AG09319 (cell line): ENCODE measurements at regions not wholly inside any gene's neighbourhood (a gene's known extent, or its start where the extent isn't known, plus 50 kb on each side); places are given as distances from the start of the nearest gene placed in this dataset.

Experiments used
- DNase-seq: peaks from one replicate; pipeline ENCODE4 v3.0.0-alpha.2; 2010; ENCODE audit warnings: low read depth; ENCODE audit errors: extremely low read depth
- CTCF ChIP-seq: IDR thresholded peaks from 2 replicates; pipeline ENCODE4 v1.5.1; 2011; ENCODE audit warnings: low read depth, mild to moderate bottlenecking, inconsistent platforms, low read length, moderate library complexity

- no peak for DNase-seq
- no peak for TF ChIP-seq CTCF
These were observed 70.4 kb upstream of the SMNDC1 start for GRCh38 chr10:110375121-110375520.

- no peak for DNase-seq
- no peak for TF ChIP-seq CTCF
These were observed 71.5 kb upstream of the SMNDC1 start for GRCh38 chr10:110376021-110376766.

- DNase-seq: no peak
These were observed 72.0 kb upstream of the SMNDC1 start for GRCh38 chr10:110376767-110377160.

GRCh38 chr10:110378006-110378405, 73.3 kb upstream of the SMNDC1 start:
- no peak for TF ChIP-seq CTCF
- DNase-seq: no peak

More at GRCh38 chr10:110376767-110377160, 72.0 kb upstream of the SMNDC1 start:
- TF ChIP-seq CTCF: no peak

- no peak for DNase-seq
- TF ChIP-seq CTCF: no peak
These were observed 73.9 kb upstream of the SMNDC1 start for GRCh38 chr10:110378533-110379108.

- no peak for DNase-seq
- no peak for TF ChIP-seq CTCF
These were observed 75.1 kb upstream of the SMNDC1 start for GRCh38 chr10:110379831-110380230.

GRCh38 chr10:110380293-110380692, 75.6 kb upstream of the SMNDC1 start:
- no peak for DNase-seq

More at GRCh38 chr10:110380293-110380692, 75.6 kb upstream of the SMNDC1 start:
- TF ChIP-seq CTCF: no peak
